ENCODE measurements at regions not wholly inside any gene's neighbourhood (a gene's known extent, or its start where the extent isn't known, plus 50 kb on each side); places are given as distances from the start of the nearest gene placed in this dataset.

GRCh38 chr2:59874361-59874760 is 679.1 kb downstream of the BCL11A start:
- no peaks in the 10 kb centered on the region for H3K27me3 Mint-ChIP-seq

DNA sequence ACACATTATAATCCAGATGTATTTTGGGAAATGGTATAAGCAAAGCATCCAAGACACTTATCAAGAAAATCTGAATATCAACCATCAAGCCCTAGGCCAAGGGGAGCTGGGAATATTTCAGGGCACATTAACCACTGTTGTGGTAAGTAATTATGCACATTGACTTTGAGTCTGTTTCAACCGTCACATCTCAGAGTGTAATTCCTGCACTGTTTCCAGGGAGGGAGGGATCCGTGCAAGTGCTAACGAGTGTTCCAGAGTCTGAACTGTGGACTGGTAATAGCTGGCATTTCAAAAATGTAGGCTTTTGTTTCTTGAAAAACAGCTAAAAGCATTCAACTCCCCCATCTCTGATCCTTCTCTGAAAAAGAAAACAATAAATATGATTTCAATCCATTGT is 681.6 kb downstream of the BCL11A start:
- Mint-ChIP-seq H3K4me1 (ENCODE audit: low read depth) (no peaks in the 10 kb centered on the region), H3K27ac (no peak overlapping the region), H3K9me3 (no peaks in the 10 kb centered on the region), H3K27me3 (no peaks in the 10 kb centered on the region), H3K4me3 (no peak overlapping the region), H3K36me3 (ENCODE audit: low read depth) (no peaks in the 10 kb centered on the region)
- Histone ChIP-seq H3K9me3 (ENCODE audit: control insufficient read depth in 1 of 2, insufficient read depth in 1 of 2, low read length in 2 of 2) (peaks cover 0 to 3% of the 10 kb centered on the region in 2 experiments), H3K27me3 (ENCODE audit: control insufficient read depth in 1 of 2, insufficient read depth in 2 of 2, low read length in 2 of 2) (no peaks in the 10 kb centered on the region), H3K27ac (ENCODE audit: low read depth in 1 of 2, low read length in 2 of 2) (no peak overlapping the region), H3K4me3 (ENCODE audit: low read length) (no peak overlapping the region), H3K36me3 (ENCODE audit: insufficient read depth, low read length) (no peaks in the 10 kb centered on the region), H3K4me1 (ENCODE audit: insufficient read depth, low read length) (no peaks in the 10 kb centered on the region)
- ChIA-PET POLR2A (no interaction called here), CTCF (no interaction called here)
- TF ChIP-seq, protein P1, sequence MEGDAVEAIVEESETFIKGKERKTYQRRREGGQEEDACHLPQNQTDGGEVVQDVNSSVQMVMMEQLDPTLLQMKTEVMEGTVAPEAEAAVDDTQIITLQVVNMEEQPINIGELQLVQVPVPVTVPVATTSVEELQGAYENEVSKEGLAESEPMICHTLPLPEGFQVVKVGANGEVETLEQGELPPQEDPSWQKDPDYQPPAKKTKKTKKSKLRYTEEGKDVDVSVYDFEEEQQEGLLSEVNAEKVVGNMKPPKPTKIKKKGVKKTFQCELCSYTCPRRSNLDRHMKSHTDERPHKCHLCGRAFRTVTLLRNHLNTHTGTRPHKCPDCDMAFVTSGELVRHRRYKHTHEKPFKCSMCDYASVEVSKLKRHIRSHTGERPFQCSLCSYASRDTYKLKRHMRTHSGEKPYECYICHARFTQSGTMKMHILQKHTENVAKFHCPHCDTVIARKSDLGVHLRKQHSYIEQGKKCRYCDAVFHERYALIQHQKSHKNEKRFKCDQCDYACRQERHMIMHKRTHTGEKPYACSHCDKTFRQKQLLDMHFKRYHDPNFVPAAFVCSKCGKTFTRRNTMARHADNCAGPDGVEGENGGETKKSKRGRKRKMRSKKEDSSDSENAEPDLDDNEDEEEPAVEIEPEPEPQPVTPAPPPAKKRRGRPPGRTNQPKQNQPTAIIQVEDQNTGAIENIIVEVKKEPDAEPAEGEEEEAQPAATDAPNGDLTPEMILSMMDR (IDR thresholded peaks at IDR 0.05): no peak
- intact Hi-C loops (cut with DNase I, micrococcal nuclease): no loop called here
- no peak for ATAC-seq (ENCODE audit: poor library complexity)
- no peak for DNase-seq

More at GRCh38 chr2:59874361-59874760, 679.1 kb downstream of the BCL11A start:
- Histone ChIP-seq H3K4me3 (ENCODE audit: low read length) (no peak overlapping the region), H3K27ac (ENCODE audit: low read depth in 1 of 2, low read length in 2 of 2) (no peak overlapping the region), H3K36me3 (ENCODE audit: insufficient read depth, low read length) (no peaks in the 10 kb centered on the region), H3K4me1 (ENCODE audit: insufficient read depth, low read length) (no peaks in the 10 kb centered on the region), H3K9me3 (ENCODE audit: control insufficient read depth in 1 of 2, insufficient read depth in 1 of 2, low read length in 2 of 2) (no peaks in the 10 kb centered on the region), H3K27me3 (ENCODE audit: control insufficient read depth in 1 of 2, insufficient read depth in 2 of 2, low read length in 2 of 2) (no peaks in the 10 kb centered on the region)
- TF ChIP-seq, protein P1 (IDR thresholded peaks at IDR 0.05): no peak
- Mint-ChIP-seq H3K9me3 (no peaks in the 10 kb centered on the region), H3K4me3 (no peak overlapping the region), H3K4me1 (ENCODE audit: low read depth) (no peaks in the 10 kb centered on the region), H3K27ac (no peak overlapping the region), H3K36me3 (ENCODE audit: low read depth) (no peaks in the 10 kb centered on the region)
- ChIA-PET CTCF (no interaction called here), POLR2A (no interaction called here)
- intact Hi-C loops (cut with DNase I, micrococcal nuclease): no loop called here
- ATAC-seq (ENCODE audit: poor library complexity): no peak
- no peak for DNase-seq

GRCh38 chr2:59868981-59869380 is 684.5 kb downstream of the BCL11A start:
- CTCF ChIA-PET: no interaction called here
- no peak overlapping the region for H3K27ac Mint-ChIP-seq
- POLR2A ChIA-PET: no interaction called here

More at GRCh38 chr2:59868981-59869380, 684.5 kb downstream of the BCL11A start:
- no peaks in the 10 kb centered on the region for H3K36me3 ChIP-seq (ENCODE audit: insufficient read depth, low read length)
- H3K4me1 ChIP-seq (ENCODE audit: insufficient read depth, low read length): no peaks in the 10 kb centered on the region
- no peaks in the 10 kb centered on the region for H3K9me3 Mint-ChIP-seq
- no peak overlapping the region for H3K4me3 ChIP-seq (ENCODE audit: low read length)
- H3K27me3 Mint-ChIP-seq: no peaks in the 10 kb centered on the region
- DNase-seq (no peak), ATAC-seq (ENCODE audit: poor library complexity) (no peak)
- no peak overlapping the region for H3K4me3 Mint-ChIP-seq
- no peaks in the 10 kb centered on the region for H3K4me1 Mint-ChIP-seq (ENCODE audit: low read depth)
- intact Hi-C loops (cut with DNase I, micrococcal nuclease): no loop called here
- H3K27ac ChIP-seq (ENCODE audit: low read depth in 1 of 2, low read length in 2 of 2): no peak overlapping the region
- peaks cover 0 to 3% of the 10 kb centered on the region in 2 experiments for H3K9me3 ChIP-seq (ENCODE audit: control insufficient read depth in 1 of 2, insufficient read depth in 1 of 2, low read length in 2 of 2)
- H3K27me3 ChIP-seq (ENCODE audit: control insufficient read depth in 1 of 2, insufficient read depth in 2 of 2, low read length in 2 of 2): no peaks in the 10 kb centered on the region
- no peaks in the 10 kb centered on the region for H3K36me3 Mint-ChIP-seq (ENCODE audit: low read depth)
- TF ChIP-seq, protein P1 (IDR thresholded peaks at IDR 0.05): no peak

Measured in CD4-positive, alpha-beta T cell (primary cell).